ENCODE measurements at regions not wholly inside any gene's neighbourhood (a gene's known extent, or its start where the extent isn't known, plus 50 kb on each side); places are given as distances from the start of the nearest gene placed in this dataset.

- FAIRE-seq (no peak), ATAC-seq (no peak), DNase-seq (ENCODE audit: low spot score) (no peak)
- H4K20me1 ChIP-seq (ENCODE audit: insufficient read depth, low read length), result no peaks in the 10 kb centered on the region
- ChIA-PET CTCF (ENCODE audit: low intra/inter-chr PET ratio, low total read pairs) (no interaction called here), POLR2A (no interaction called here)
- H3K4me2 ChIP-seq (ENCODE audit: low read depth, low read length), result no peak overlapping the region
- no peak overlapping the region for H2AFZ ChIP-seq (ENCODE audit: low read length)
- no peaks in the 10 kb centered on the region for H3K4me1 ChIP-seq (ENCODE audit: insufficient read depth, low read length)
- H3K27me3 ChIP-seq (ENCODE audit: control insufficient read depth in 1 of 2, insufficient read depth in 2 of 2, low read length in 2 of 2), result peaks cover 0 to 2% of the 10 kb centered on the region in 2 experiments; a peak in 1 of 5 replicates
- H3K36me3 ChIP-seq (replicated peaks in 1 of 2; ENCODE audit: control insufficient read depth in 1 of 2, insufficient read depth in 2 of 2, low read length in 2 of 2), result no peaks in the 10 kb centered on the region
- H3K9me3 ChIP-seq (ENCODE audit: low read length), result no peaks in the 10 kb centered on the region
- in situ Hi-C loops (cut with HindIII; ENCODE audit: extremely low pct_ligation_motif_present, low pct_unique_long_range_greater_than_20kb), result no loop called here
- H3K4me3 ChIP-seq (replicated peaks in 1 of 3; ENCODE audit: insufficient read depth in 1 of 3, low read depth in 2 of 3, low read length in 3 of 3), result no peak overlapping the region
- no peaks in the 10 kb centered on the region for H3K79me2 ChIP-seq (ENCODE audit: insufficient read depth, low read length)
- BruUV-seq (replicated peaks), result no TSS peak
- TF ChIP-seq RAD21 (CRISPR knock-in tag; IDR thresholded peaks at IDR 0.05) (no peak), SNAPC4 (CRISPR knock-in tag; IDR thresholded peaks at IDR 0.05) (no peak), XRCC5 (optimal IDR thresholded peaks at IDR 0.05; ENCODE audit: low read length) (no peak), FOXM1 (CRISPR knock-in tag; IDR thresholded peaks at IDR 0.05) (no peak), BATF2 (CRISPR knock-in tag; IDR thresholded peaks at IDR 0.05) (no peak), USF2 (IDR thresholded peaks at IDR 0.05; ENCODE audit: low read depth, low read length) (no peak), USF2 (CRISPR knock-in tag; IDR thresholded peaks at IDR 0.05; ENCODE audit: borderline replicate concordance) (no peak), TOE1 (CRISPR knock-in tag; IDR thresholded peaks at IDR 0.05) (no peak), PPARG (CRISPR knock-in tag; conservative IDR thresholded peaks at IDR 0.05) (no peak), CENPX (CRISPR knock-in tag; IDR thresholded peaks at IDR 0.05) (no peak), EED (CRISPR knock-in tag; IDR thresholded peaks at IDR 0.05) (no peak)
- H3K27ac ChIP-seq (ENCODE audit: extremely low read length, insufficient read depth, low read length), result no peak overlapping the region
- 25% methylated on average over 1 of the region's 1 CpG for WGBS (ENCODE audit: low lambda C conversion rate)
- no peak overlapping the region for H3K9ac ChIP-seq (ENCODE audit: insufficient read depth, low read depth, low read length)
- intact Hi-C loops (cut with micrococcal nuclease; ENCODE audit: unreplicated experiment), result no loop called here
These were observed 80.2 kb upstream of the GCFC2 start for GRCh38 chr2:75790814-75791467.
